ENCODE measurements at regions not wholly inside any gene's neighbourhood (a gene's known extent, or its start where the extent isn't known, plus 50 kb on each side); places are given as distances from the start of the nearest gene placed in this dataset.

DNA sequence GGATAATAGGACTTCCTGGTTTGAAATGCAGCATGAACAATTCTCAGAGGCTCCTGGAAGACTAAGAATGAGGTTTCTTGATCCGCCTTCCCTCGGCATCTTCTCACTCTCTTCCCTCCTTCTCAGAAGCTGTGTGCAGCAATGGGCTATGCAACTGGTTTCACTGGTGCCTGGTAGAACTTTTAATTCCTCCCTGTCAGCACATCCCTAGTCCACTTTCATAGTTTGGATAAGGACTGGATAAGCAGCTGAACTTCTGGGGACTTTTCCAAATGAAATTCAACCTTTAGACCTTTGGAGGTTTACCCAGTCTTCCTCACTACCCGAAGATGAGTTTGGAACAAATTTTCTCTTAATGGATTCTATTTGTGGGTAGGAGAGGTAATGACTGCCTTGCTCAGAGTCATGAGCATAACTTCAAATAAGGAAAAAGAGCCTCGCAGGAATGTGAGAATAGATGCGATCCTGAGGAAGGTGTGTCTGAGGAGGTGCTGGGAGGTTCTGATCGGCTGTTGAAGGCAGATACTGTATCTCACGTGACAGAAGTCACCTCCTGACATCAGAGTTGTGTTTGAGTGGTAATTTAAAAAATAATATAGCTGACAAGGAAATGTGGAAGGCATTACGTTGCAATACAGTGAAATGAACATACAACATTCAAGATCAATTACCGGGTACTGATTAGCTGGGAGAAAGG is 56.0 kb upstream of the HAND2 start (continued):
- TF ChIP-seq SREBF2 (CRISPR knock-in tag; IDR thresholded peaks at IDR 0.05) (no peak), NCOA1 (IDR thresholded peaks at IDR 0.05; ENCODE audit: low read depth) (peak; percentile 29; the same call in 1 of the 2 replicates), BCOR (IDR thresholded peaks at IDR 0.05) (no peak), NCOA6 (IDR thresholded peaks at IDR 0.05) (no peak), ZNF217 (CRISPR knock-in tag; IDR thresholded peaks at IDR 0.05) (no peak), MEF2A (IDR thresholded peaks at IDR 0.05; ENCODE audit: control insufficient read depth, low read depth, low read length) (no peak), TCF3 (CRISPR knock-in tag; IDR thresholded peaks at IDR 0.05) (no peak), CREB1 (IDR thresholded peaks at IDR 0.05) (peak; percentile 22; the same call in 1 of the 2 replicates), CREB1 (CRISPR knock-in tag; IDR thresholded peaks at IDR 0.05) (no peak), SLC30A9 (CRISPR knock-in tag; IDR thresholded peaks at IDR 0.05) (no peak), CC2D1A (IDR thresholded peaks at IDR 0.05) (peak; percentile 43; the same call in 1 of the 2 replicates), CBFA2T3 (IDR thresholded peaks at IDR 0.05) (peak; percentile 81), KAT7 (CRISPR knock-in tag; IDR thresholded peaks at IDR 0.05; ENCODE audit: borderline replicate concordance) (no peak), ZC3H8 (IDR thresholded peaks at IDR 0.05) (no peak), POLR3G (IDR thresholded peaks at IDR 0.05; ENCODE audit: extremely low read depth, insufficient read length, insufficient replicate concordance) (no peak), POLR2AphosphoS2 (IDR thresholded peaks at IDR 0.05; ENCODE audit: low read length) (no peak), BHLHE40 (IDR thresholded peaks at IDR 0.05; ENCODE audit: low read length) (peak; percentile 81), ZKSCAN8 (CRISPR knock-in tag; IDR thresholded peaks at IDR 0.05) (no peak), ZNF830 (CRISPR knock-in tag; IDR thresholded peaks at IDR 0.05) (no peak), FOXM1 (IDR thresholded peaks at IDR 0.05; ENCODE audit: low read depth) (peak; percentile 26; the same call in 1 of the 2 replicates), FOXM1 (CRISPR knock-in tag; IDR thresholded peaks at IDR 0.05; ENCODE audit: low read depth) (no peak), POLR3A (IDR thresholded peaks at IDR 0.05; ENCODE audit: borderline replicate concordance, extremely low read depth, insufficient read depth, insufficient read length) (no peak), USF1 (CRISPR knock-in tag; IDR thresholded peaks at IDR 0.05) (no peak), YY1 (IDR thresholded peaks at IDR 0.05; ENCODE audit: borderline replicate concordance in 1 of 3, control insufficient read depth in 1 of 3, extremely low read depth in 1 of 3, insufficient read depth in 3 of 3, insufficient read length in 1 of 3, insufficient replicate concordance in 2 of 3, low read depth in 1 of 3, low read length in 2 of 3) (no peak)
- TF ChIP-seq, protein P1, sequence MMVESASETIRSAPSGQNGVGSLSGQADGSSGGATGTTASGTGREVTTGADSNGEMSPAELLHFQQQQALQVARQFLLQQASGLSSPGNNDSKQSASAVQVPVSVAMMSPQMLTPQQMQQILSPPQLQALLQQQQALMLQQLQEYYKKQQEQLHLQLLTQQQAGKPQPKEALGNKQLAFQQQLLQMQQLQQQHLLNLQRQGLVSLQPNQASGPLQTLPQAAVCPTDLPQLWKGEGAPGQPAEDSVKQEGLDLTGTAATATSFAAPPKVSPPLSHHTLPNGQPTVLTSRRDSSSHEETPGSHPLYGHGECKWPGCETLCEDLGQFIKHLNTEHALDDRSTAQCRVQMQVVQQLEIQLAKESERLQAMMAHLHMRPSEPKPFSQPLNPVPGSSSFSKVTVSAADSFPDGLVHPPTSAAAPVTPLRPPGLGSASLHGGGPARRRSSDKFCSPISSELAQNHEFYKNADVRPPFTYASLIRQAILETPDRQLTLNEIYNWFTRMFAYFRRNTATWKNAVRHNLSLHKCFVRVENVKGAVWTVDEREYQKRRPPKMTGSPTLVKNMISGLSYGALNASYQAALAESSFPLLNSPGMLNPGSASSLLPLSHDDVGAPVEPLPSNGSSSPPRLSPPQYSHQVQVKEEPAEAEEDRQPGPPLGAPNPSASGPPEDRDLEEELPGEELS (CRISPR knock-in tag; IDR thresholded peaks at IDR 0.05; ENCODE audit: borderline replicate concordance) = no peak
- TF ChIP-seq, protein P2, sequence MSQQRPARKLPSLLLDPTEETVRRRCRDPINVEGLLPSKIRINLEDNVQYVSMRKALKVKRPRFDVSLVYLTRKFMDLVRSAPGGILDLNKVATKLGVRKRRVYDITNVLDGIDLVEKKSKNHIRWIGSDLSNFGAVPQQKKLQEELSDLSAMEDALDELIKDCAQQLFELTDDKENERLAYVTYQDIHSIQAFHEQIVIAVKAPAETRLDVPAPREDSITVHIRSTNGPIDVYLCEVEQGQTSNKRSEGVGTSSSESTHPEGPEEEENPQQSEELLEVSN (IDR thresholded peaks at IDR 0.05; ENCODE audit: borderline replicate concordance in 1 of 2, extremely low read depth in 1 of 2, insufficient read depth in 1 of 2, insufficient read length in 1 of 2, low read depth in 1 of 2, low read length in 1 of 2, poor library complexity in 1 of 2, severe bottlenecking in 1 of 2) = no peak

Data from K562 (cell line).